ENCODE measurements at regions not wholly inside any gene's neighbourhood (a gene's known extent, or its start where the extent isn't known, plus 50 kb on each side); places are given as distances from the start of the nearest gene placed in this dataset.
"Not testable (repeated sequence)": the region's sequence is repeated elsewhere in the genome, so short reads cannot be mapped to it uniquely, and the experiment has no call there.

- no peak for DNase-seq
Measured at GRCh38 chr12:91717804-91718203, 427.8 kb downstream of the BTG1 start.

- not testable (repeated sequence) for DNase-seq
Measured at GRCh38 chr12:91711925-91712324, 433.7 kb downstream of the BTG1 start.

GRCh38 chr12:91706466-91706865, 439.2 kb downstream of the BTG1 start:
- DNase-seq: no peak

- DNase-seq: peak; percentile 28
Measured at GRCh38 chr12:91704446-91704845, 441.2 kb downstream of the BTG1 start.

GRCh38 chr12:91703491-91704283, 442.0 kb downstream of the BTG1 start:
- DNase-seq: no peak

- no peak for DNase-seq
Measured at GRCh38 chr12:91702843-91703425, 442.7 kb downstream of the BTG1 start.

- DNase-seq: peak; percentile 7
Measured at GRCh38 chr12:91695964-91696363, 449.7 kb downstream of the BTG1 start.

GRCh38 chr12:91695406-91695805, 450.2 kb downstream of the BTG1 start:
- not testable (repeated sequence) for DNase-seq

GRCh38 chr12:91690531-91690930, 455.1 kb downstream of the BTG1 start:
- DNase-seq: no peak

- DNase-seq: no peak
Measured at GRCh38 chr12:91687052-91688017, 458.3 kb downstream of the BTG1 start.

GRCh38 chr12:91685917-91686316, 459.7 kb downstream of the BTG1 start:
- no peak for DNase-seq

GRCh38 chr12:91681751-91682150, 463.9 kb downstream of the BTG1 start:
- no peak for DNase-seq

- no peak for DNase-seq
Measured at GRCh38 chr12:91680864-91681263, 464.8 kb downstream of the BTG1 start.

GRCh38 chr12:91677556-91677955, 468.1 kb downstream of the BTG1 start:
- DNase-seq: no peak

GRCh38 chr12:91675401-91675800, 470.2 kb downstream of the BTG1 start:
- no peak for DNase-seq

GRCh38 chr12:91672130-91672529, 473.5 kb downstream of the BTG1 start:
- DNase-seq: no peak

GRCh38 chr12:91667694-91668093, 478.0 kb downstream of the BTG1 start:
- DNase-seq: no peak

- peak; percentile 86 for DNase-seq
Measured at GRCh38 chr12:91663744-91664143, 481.1 kb upstream of the DCN start.

GRCh38 chr12:91663310-91663709, 480.7 kb upstream of the DCN start:
- peak; percentile 86 for DNase-seq

GRCh38 chr12:91662021-91662420, 479.4 kb upstream of the DCN start:
- no peak for DNase-seq

- no peak for DNase-seq
Measured at GRCh38 chr12:91657032-91657431, 474.4 kb upstream of the DCN start.

- DNase-seq: no peak
Measured at GRCh38 chr12:91655966-91656365, 473.3 kb upstream of the DCN start.

GRCh38 chr12:91654087-91654486, 471.5 kb upstream of the DCN start:
- DNase-seq: no peak

Data from NCI-H1092 treated with DMSO at 0.1 percent for 48 hours (cell line).